Common myeloid progenitor, CD34-positive (primary cell): ENCODE measurements at regions not wholly inside any gene's neighbourhood (a gene's known extent, or its start where the extent isn't known, plus 50 kb on each side); places are given as distances from the start of the nearest gene placed in this dataset.
A peak's percentile ranks its signal among the peaks of the same experiment; 100 is the strongest.
"Not testable (repeated sequence)": the region's sequence is repeated elsewhere in the genome, so short reads cannot be mapped to it uniquely, and the experiment has no call there.

Experiments used
- CTCF ChIA-PET: fragments of 350-600 bp; sonication (Branson Sonifier 250); formaldehyde crosslinking; loops from one replicate; lab custom pipeline; 2021; ENCODE audit warnings: antibody characterized with exemption; lab: Charles Lee
- POLR2A ChIA-PET: fragments of 350-600 bp; sonication (Branson Sonifier 250); formaldehyde crosslinking; loops from one replicate; lab custom pipeline; 2021; ENCODE audit warnings: antibody characterized with exemption; lab: Charles Lee
- DNase-seq, 3 donors: peaks; one replicate each; pipeline versions ENCODE4 v3.0.0 to v3.0.0-alpha.2; 2013
- H3K27ac ChIP-seq, 2 experiments: 1 replicate in 1 of 2; 2 replicates in 1 of 2; pipeline ENCODE4 v1.7.0; 2013; ENCODE audit warnings: inconsistent platforms in 2 of 2, low read length in 2 of 2, mild to moderate bottlenecking in 2 of 2, low read depth in 1 of 2, moderate library complexity in 1 of 2; ENCODE audit not compliant: severe bottlenecking in 2 of 2, insufficient read depth in 1 of 2, poor library complexity in 1 of 2
- H3K27me3 ChIP-seq, 5 experiments: replicated peaks in 2 of 5; 1 replicate in 3 of 5; 2 replicates in 2 of 5; pipeline versions ENCODE4 v1.6.1 to v1.7.0; 2013; ENCODE audit warnings: low read length in 4 of 5, mild to moderate bottlenecking in 2 of 5, moderate library complexity in 2 of 5, inconsistent platforms in 1 of 5; ENCODE audit not compliant: insufficient read depth in 5 of 5, control insufficient read depth in 4 of 5
- H3K36me3 ChIP-seq, 4 experiments: 1 replicate in 2 of 4; 2 replicates in 2 of 4; pipeline versions ENCODE4 v1.6.1 to v1.7.0; 2013; ENCODE audit warnings: low read length in 3 of 4, control low read depth in 1 of 4, mild to moderate bottlenecking in 1 of 4; ENCODE audit not compliant: control insufficient read depth in 4 of 4, insufficient read depth in 4 of 4
- H3K4me1 ChIP-seq, 4 experiments: 1 replicate in 3 of 4; 2 replicates in 1 of 4; pipeline versions ENCODE4 v1.6.1 to v1.7.1; 2013; ENCODE audit warnings: low read length in 3 of 4, mild to moderate bottlenecking in 3 of 4, control low read depth in 1 of 4, inconsistent platforms in 1 of 4, moderate library complexity in 1 of 4; ENCODE audit not compliant: control insufficient read depth in 4 of 4, insufficient read depth in 4 of 4; ENCODE audit errors: control extremely low read depth in 1 of 4
- H3K4me3 ChIP-seq, 7 experiments: 1 replicate in 4 of 7; 2 replicates in 3 of 7; pipeline versions ENCODE4 v1.5.1 to v1.7.0; 2013; ENCODE audit warnings: mild to moderate bottlenecking in 7 of 7, low read length in 6 of 7, moderate library complexity in 6 of 7, inconsistent platforms in 2 of 7, low read depth in 2 of 7, control low read depth in 1 of 7; ENCODE audit not compliant: insufficient read depth in 4 of 7, control insufficient read depth in 1 of 7; ENCODE audit errors: extremely low read depth in 1 of 7
- H3K9me3 ChIP-seq, 5 experiments: 1 replicate in 4 of 5; 2 replicates in 1 of 5; pipeline versions ENCODE4 v1.6.1 to v1.7.1; 2013; ENCODE audit warnings: low read length in 4 of 5, mild to moderate bottlenecking in 2 of 5, inconsistent platforms in 1 of 5, low read depth in 1 of 5, moderate library complexity in 1 of 5; ENCODE audit not compliant: control insufficient read depth in 4 of 5, insufficient read depth in 2 of 5; ENCODE audit errors: control extremely low read depth in 1 of 5
- WGBS: methylation state at CpG from one replicate; pipeline ENCODE4 v1.1.5; 2013; ENCODE audit not compliant: insufficient coverage; 5-methylcytosine and 5-hydroxymethylcytosine counted together

- WGBS, result 38% methylated on average over 7 of the region's 9 CpGs
- H3K9me3 ChIP-seq, result no peaks in the 10 kb centered on the region
- ChIA-PET CTCF (no interaction called here), POLR2A (no interaction called here)
- H3K36me3 ChIP-seq, result no peaks in the 10 kb centered on the region
- no peak overlapping the region for H3K4me3 ChIP-seq
- H3K27me3 ChIP-seq, result peaks cover 0 to 22% (median 4%) of the 10 kb centered on the region in 5 experiments
- H3K4me1 ChIP-seq, result no peaks in the 10 kb centered on the region
- no peak for DNase-seq
- no peak overlapping the region for H3K27ac ChIP-seq
These were observed 670.1 kb upstream of the LCORL start for GRCh38 chr4:18691431-18692200.

DNA sequence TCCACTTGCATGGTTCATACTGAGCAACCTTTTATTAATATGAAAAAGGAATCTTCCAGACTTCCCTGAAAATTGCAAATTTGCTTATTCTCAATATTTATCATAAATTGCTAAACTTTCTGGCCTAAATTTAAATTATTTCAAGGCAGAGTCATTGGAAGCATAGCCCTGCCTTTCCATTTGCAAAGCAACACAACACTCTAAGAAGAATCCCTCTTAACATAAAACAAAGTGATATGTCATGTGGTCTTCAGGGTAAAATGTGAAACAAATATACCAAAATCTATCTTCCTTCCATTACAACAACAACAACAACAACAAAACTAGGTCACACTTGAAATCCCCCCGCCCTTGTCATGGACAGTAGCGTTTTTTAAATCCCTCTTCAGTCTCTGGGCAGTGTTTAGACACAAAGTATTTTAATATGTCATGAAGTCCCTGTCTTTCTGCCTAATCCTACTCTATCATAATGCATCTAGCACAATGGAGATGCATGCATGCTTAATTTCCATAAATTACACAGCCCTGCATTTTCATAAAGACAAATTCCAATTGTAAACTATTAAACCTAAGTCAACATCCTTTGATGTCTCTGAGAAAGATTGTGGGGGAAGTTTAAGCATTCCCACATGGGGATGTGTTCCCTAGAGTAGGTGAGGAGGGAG lies 668.9 kb upstream of the LCORL start:
- no CpG with 5 or more reads among the region's 2 CpGs for WGBS
- H3K36me3 ChIP-seq, result no peaks in the 10 kb centered on the region
- H3K9me3 ChIP-seq, result no peaks in the 10 kb centered on the region
- H3K4me1 ChIP-seq, result no peaks in the 10 kb centered on the region
- peaks cover 0 to 22% (median 4%) of the 10 kb centered on the region in 5 experiments for H3K27me3 ChIP-seq
- no peak overlapping the region for H3K4me3 ChIP-seq
- ChIA-PET POLR2A (no interaction called here), CTCF (no interaction called here)
- DNase-seq, result no peak
- no peak overlapping the region for H3K27ac ChIP-seq

DNA sequence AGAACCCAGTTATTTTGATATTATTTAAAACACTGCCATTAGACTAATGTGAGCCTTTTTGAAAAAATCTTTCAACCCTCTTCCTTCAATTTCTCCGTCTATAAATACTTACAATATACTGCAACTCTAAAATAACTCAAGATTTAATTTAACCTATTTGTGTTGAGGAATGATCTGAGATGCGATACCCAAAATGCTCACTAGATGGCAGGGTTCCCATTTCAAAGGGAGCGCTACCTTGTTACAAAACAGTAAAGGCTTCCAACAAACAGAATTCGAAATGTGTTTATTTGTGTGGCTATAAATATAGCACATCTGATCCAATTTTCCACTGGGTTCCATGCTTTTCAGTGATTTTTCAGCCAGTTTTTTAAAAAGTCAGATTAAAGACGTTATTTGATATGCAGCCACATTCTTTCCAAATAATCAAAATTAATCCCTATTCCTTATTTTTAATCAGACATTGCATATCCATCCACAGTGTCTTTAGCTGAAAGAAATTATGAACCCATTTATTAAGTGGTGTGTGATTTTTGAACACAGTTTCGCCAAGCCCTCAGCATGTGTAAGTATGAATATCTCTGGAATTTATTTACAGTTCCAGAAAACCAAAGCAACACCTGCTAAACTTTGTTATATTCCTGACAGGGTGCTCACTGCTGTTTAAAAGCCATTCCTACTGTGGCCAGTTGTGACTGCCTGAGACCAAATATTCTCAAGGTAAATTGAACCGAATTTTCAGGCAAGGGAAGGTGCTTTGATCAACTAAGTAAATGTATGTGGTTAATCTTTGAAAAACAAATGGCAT lies 668.0 kb upstream of the LCORL start:
- Histone ChIP-seq H3K27me3 (peaks cover 0 to 22% (median 4%) of the 10 kb centered on the region in 5 experiments), H3K4me1 (no peaks in the 10 kb centered on the region), H3K4me3 (no peak overlapping the region), H3K27ac (no peak overlapping the region), H3K36me3 (no peaks in the 10 kb centered on the region), H3K9me3 (no peaks in the 10 kb centered on the region)
- 20% methylated on average over 1 of the region's 7 CpGs for WGBS
- peak; percentile 14 to 64 (median 48) for DNase-seq
- ChIA-PET POLR2A (no interaction called here), CTCF (no interaction called here)

DNA sequence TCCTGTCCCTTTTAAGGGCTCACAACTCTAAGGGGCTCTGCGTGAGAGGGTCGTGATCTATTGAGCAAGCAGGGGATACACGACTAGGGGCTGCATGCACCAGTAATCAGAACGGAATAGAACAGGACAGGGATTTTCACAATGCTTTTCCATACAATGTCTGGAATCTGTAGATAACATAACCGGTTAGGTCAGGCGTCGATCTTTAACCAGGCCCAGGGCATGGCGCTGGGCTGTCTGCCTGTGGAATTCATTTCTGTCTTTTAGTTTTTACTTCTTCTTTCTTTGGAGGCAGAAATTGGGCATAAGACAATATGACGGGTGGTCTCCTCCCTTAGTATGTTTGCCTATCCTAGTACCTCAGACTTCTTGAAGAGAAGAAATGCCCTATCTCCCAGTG lies 666.8 kb upstream of the LCORL start:
- H3K27ac ChIP-seq, CTCF ChIA-PET, H3K9me3 ChIP-seq, H3K36me3 ChIP-seq, H3K4me1 ChIP-seq, POLR2A ChIA-PET, H3K4me3 ChIP-seq, DNase-seq: not testable (repeated sequence)
- peaks cover 0 to 22% (median 4%) of the 10 kb centered on the region in 5 experiments for H3K27me3 ChIP-seq
- 100% methylated on average over 8 of the region's 9 CpGs for WGBS

GRCh38 chr4:18686338-18687037 lies 664.9 kb upstream of the LCORL start:
- POLR2A ChIA-PET, result no interaction called here
- 95% methylated on average over 5 of the region's 7 CpGs for WGBS

GRCh38 chr4:18684932-18685331 lies 663.4 kb upstream of the LCORL start:
- CTCF ChIA-PET, result interaction anchor here (1.1 kb wide), 1 partner anchor 14 kb away, joined by 3 read pairs; no protein-coding TSS in a partner anchor
- Histone ChIP-seq H3K27me3 (peaks cover 0 to 3% (median 0%) of the 10 kb centered on the region in 5 experiments), H3K4me1 (no peaks in the 10 kb centered on the region), H3K36me3 (no peaks in the 10 kb centered on the region), H3K27ac (no peak overlapping the region), H3K4me3 (no peak overlapping the region), H3K9me3 (no peaks in the 10 kb centered on the region)
- no peak for DNase-seq
- POLR2A ChIA-PET, result no interaction called here
- WGBS, result 90% methylated on average over 4 of the region's 4 CpGs

More at GRCh38 chr4:18686338-18687037, 664.9 kb upstream of the LCORL start:
- peaks cover 0 to 14% (median 2%) of the 10 kb centered on the region in 5 experiments for H3K27me3 ChIP-seq
- no peaks in the 10 kb centered on the region for H3K4me1 ChIP-seq
- H3K4me3 ChIP-seq, result no peak overlapping the region
- no peak for DNase-seq
- H3K36me3 ChIP-seq, result no peaks in the 10 kb centered on the region
- H3K9me3 ChIP-seq, result no peaks in the 10 kb centered on the region
- CTCF ChIA-PET, result interaction anchor here (1.2 kb wide), 1 partner anchor 35 kb away, joined by 3 read pairs; no protein-coding TSS in a partner anchor
- no peak overlapping the region for H3K27ac ChIP-seq
